PFSK-1 (cell line): ENCODE measurements at regions not wholly inside any gene's neighbourhood (a gene's known extent, or its start where the extent isn't known, plus 50 kb on each side); places are given as distances from the start of the nearest gene placed in this dataset.

Source experiments
- POLR2AphosphoS5 ChIP-seq: IDR thresholded peaks from 2 replicates; pipeline ENCODE4 v1.6.1; 2012; ENCODE audit warnings: low read depth, mild to moderate bottlenecking, control low read depth, low read length, moderate library complexity
- REST ChIP-seq, 2 experiments: IDR thresholded peaks; 2 replicates each; pipeline versions ENCODE4 v1.6.1 to v1.8.0; 2011 to 2012; ENCODE audit warnings: low read depth in 2 of 2, low read length in 2 of 2, control low read depth in 1 of 2, inconsistent platforms in 1 of 2, mild to moderate bottlenecking in 1 of 2, moderate library complexity in 1 of 2; ENCODE audit not compliant: insufficient read depth in 1 of 2
- SIN3A ChIP-seq: IDR thresholded peaks from 2 replicates; pipeline ENCODE4 v1.6.1; 2012; ENCODE audit warnings: mild to moderate bottlenecking, low read length, moderate library complexity, borderline replicate concordance; ENCODE audit not compliant: insufficient read depth
- TAF1 ChIP-seq: IDR thresholded peaks from 2 replicates; pipeline ENCODE4 v1.6.1; 2012; ENCODE audit warnings: low read length, control low read depth, borderline replicate concordance; ENCODE audit not compliant: insufficient read depth

GRCh38 chr20:22264917-22265316, 319.5 kb downstream of the FOXA2 start:
- no peak for TF ChIP-seq SIN3A
- TF ChIP-seq TAF1, result no peak
- no peak for TF ChIP-seq POLR2AphosphoS5
- no peak for TF ChIP-seq REST (IDR thresholded peaks at IDR 0.05; ENCODE audit: insufficient read depth in 1 of 2, low read depth in 2 of 2, low read length in 2 of 2)
